ENCODE measurements at regions not wholly inside any gene's neighbourhood (a gene's known extent, or its start where the extent isn't known, plus 50 kb on each side); places are given as distances from the start of the nearest gene placed in this dataset.

DNA sequence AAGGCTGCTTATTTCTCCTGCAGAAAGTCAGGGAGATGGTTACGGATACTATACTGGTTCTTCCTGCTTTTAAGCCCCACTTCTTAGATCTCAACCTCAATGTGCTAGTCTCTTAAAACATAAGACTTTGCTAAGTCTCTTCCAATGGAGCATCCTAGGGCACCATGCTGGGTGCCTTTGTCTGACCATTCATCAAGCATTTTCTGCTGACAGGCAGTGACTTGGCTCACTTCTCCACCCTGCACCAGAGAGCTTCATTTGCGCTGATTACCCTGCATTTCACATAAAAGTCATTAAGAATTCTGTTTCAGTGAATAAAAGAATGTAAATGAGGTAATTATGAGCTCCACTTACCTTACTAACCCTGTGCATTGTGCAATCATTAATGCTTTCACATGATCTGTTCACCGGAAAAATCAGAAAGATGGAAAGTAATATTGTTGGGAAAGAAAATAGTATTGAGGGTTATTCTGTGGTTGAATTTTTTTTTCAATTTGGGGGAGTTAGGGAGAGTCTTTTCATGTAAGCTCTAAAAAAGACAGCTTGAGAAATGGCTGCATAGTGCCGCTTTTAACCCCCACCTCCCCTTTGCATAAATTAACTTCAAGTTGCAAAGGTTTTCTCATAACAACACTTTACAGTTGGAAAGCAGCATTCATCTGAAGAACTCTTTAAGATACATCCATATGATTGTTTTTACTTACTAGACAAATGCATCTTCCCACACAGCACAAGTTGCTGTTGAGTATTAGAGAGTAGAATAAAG lies 677.3 kb upstream of the KIRREL3 start:
- Histone ChIP-seq H3K4me2 (ENCODE audit: low read length) (no peak overlapping the region), H3K27ac (ENCODE audit: low read length) (no peak overlapping the region)

DNA sequence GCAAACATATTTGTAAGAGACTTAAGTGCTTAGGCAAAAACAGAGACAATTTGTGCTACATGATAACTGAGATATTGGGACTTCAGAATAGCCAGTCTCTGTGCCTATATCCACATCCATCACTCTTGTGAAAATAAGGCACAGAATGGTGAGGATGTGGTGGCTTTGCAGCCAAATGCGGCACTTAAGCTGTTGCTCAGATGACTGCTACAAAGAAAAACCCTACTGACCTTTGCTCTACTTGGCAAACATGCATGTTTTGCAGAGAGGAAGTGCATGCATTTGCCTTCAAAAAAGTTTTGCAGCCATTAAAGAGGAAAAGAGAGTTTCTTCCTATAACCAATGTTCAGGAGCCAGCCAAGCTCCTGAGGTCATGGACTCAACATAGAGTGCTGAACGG lies 675.0 kb upstream of the KIRREL3 start:
- TF ChIP-seq, protein P1, sequence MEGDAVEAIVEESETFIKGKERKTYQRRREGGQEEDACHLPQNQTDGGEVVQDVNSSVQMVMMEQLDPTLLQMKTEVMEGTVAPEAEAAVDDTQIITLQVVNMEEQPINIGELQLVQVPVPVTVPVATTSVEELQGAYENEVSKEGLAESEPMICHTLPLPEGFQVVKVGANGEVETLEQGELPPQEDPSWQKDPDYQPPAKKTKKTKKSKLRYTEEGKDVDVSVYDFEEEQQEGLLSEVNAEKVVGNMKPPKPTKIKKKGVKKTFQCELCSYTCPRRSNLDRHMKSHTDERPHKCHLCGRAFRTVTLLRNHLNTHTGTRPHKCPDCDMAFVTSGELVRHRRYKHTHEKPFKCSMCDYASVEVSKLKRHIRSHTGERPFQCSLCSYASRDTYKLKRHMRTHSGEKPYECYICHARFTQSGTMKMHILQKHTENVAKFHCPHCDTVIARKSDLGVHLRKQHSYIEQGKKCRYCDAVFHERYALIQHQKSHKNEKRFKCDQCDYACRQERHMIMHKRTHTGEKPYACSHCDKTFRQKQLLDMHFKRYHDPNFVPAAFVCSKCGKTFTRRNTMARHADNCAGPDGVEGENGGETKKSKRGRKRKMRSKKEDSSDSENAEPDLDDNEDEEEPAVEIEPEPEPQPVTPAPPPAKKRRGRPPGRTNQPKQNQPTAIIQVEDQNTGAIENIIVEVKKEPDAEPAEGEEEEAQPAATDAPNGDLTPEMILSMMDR (IDR thresholded peaks at IDR 0.05; ENCODE audit: poor library complexity, severe bottlenecking): no peak
- no peaks in the 10 kb centered on the region for H3F3A ChIP-seq (ENCODE audit: insufficient read depth, low read length, poor library complexity, severe bottlenecking)
- H3K9me2 ChIP-seq (ENCODE audit: insufficient read depth, low read length): no peaks in the 10 kb centered on the region
- no peaks in the 10 kb centered on the region for H3K27me3 ChIP-seq (ENCODE audit: insufficient read depth, low read depth, low read length)
- H3K4me3 ChIP-seq (ENCODE audit: low read length): no peak overlapping the region
- H3K79me2 ChIP-seq (replicated peaks; ENCODE audit: insufficient read depth, low read length): no peaks in the 10 kb centered on the region
- H3K36me3 ChIP-seq (ENCODE audit: insufficient read depth, low read length): no peaks in the 10 kb centered on the region
- no peaks in the 10 kb centered on the region for H3K9me3 ChIP-seq (ENCODE audit: low read length)
- no peak overlapping the region for H3K4me2 ChIP-seq (ENCODE audit: low read length)
- H3K27ac ChIP-seq (ENCODE audit: low read length): no peak overlapping the region
- no peaks in the 10 kb centered on the region for H4K20me1 ChIP-seq (ENCODE audit: insufficient read depth)
- H2AFZ ChIP-seq (ENCODE audit: low read depth, low read length): no peak overlapping the region
- H3K9ac ChIP-seq (ENCODE audit: low read length): no peak overlapping the region

More for the DNA sequence above, 677.3 kb upstream of the KIRREL3 start:
- Histone ChIP-seq H3K9me2 (ENCODE audit: insufficient read depth, low read length) (no peaks in the 10 kb centered on the region), H4K20me1 (ENCODE audit: insufficient read depth) (no peaks in the 10 kb centered on the region), H3K9ac (ENCODE audit: low read length) (no peak overlapping the region), H3K79me2 (replicated peaks; ENCODE audit: insufficient read depth, low read length) (no peaks in the 10 kb centered on the region), H3K4me3 (ENCODE audit: low read length) (peak overlapping the region; percentile 17), H3F3A (ENCODE audit: insufficient read depth, low read length, poor library complexity, severe bottlenecking) (no peaks in the 10 kb centered on the region), H3K36me3 (ENCODE audit: insufficient read depth, low read length) (no peaks in the 10 kb centered on the region), H3K9me3 (ENCODE audit: low read length) (no peaks in the 10 kb centered on the region), H3K27me3 (ENCODE audit: insufficient read depth, low read depth, low read length) (no peaks in the 10 kb centered on the region), H2AFZ (ENCODE audit: low read depth, low read length) (no peak overlapping the region)
- TF ChIP-seq, protein P2, sequence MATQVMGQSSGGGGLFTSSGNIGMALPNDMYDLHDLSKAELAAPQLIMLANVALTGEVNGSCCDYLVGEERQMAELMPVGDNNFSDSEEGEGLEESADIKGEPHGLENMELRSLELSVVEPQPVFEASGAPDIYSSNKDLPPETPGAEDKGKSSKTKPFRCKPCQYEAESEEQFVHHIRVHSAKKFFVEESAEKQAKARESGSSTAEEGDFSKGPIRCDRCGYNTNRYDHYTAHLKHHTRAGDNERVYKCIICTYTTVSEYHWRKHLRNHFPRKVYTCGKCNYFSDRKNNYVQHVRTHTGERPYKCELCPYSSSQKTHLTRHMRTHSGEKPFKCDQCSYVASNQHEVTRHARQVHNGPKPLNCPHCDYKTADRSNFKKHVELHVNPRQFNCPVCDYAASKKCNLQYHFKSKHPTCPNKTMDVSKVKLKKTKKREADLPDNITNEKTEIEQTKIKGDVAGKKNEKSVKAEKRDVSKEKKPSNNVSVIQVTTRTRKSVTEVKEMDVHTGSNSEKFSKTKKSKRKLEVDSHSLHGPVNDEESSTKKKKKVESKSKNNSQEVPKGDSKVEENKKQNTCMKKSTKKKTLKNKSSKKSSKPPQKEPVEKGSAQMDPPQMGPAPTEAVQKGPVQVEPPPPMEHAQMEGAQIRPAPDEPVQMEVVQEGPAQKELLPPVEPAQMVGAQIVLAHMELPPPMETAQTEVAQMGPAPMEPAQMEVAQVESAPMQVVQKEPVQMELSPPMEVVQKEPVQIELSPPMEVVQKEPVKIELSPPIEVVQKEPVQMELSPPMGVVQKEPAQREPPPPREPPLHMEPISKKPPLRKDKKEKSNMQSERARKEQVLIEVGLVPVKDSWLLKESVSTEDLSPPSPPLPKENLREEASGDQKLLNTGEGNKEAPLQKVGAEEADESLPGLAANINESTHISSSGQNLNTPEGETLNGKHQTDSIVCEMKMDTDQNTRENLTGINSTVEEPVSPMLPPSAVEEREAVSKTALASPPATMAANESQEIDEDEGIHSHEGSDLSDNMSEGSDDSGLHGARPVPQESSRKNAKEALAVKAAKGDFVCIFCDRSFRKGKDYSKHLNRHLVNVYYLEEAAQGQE (IDR thresholded peaks at IDR 0.05; ENCODE audit: borderline replicate concordance): no peak

DNA sequence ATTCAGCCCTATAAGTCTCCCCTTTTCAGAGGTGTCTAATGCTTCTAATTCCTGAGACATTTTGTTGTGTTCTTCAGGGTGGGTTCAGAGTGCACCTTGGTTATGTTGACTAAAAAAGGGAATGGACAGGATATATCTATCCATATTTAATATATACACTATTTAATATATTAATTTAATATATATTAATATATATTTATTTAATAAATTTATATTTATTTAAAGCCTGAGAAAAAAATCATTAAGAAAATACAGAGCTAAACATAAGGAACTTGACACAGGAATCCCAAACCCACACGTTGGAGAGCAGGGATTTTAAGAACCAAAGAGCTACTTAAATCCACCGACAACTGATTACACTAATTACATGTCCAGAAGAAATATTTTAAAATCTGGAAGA lies 674.2 kb upstream of the KIRREL3 start:
- Histone ChIP-seq H3K79me2 (replicated peaks; ENCODE audit: insufficient read depth, low read length) (no peaks in the 10 kb centered on the region), H2AFZ (ENCODE audit: low read depth, low read length) (no peak overlapping the region), H3K9me2 (ENCODE audit: insufficient read depth, low read length) (no peaks in the 10 kb centered on the region), H3K4me2 (ENCODE audit: low read length) (no peak overlapping the region), H3K36me3 (ENCODE audit: insufficient read depth, low read length) (no peaks in the 10 kb centered on the region), H3F3A (ENCODE audit: insufficient read depth, low read length, poor library complexity, severe bottlenecking) (no peaks in the 10 kb centered on the region), H3K9ac (ENCODE audit: low read length) (no peak overlapping the region), H3K4me3 (ENCODE audit: low read length) (no peak overlapping the region), H4K20me1 (ENCODE audit: insufficient read depth) (no peaks in the 10 kb centered on the region), H3K27ac (ENCODE audit: low read length) (no peak overlapping the region), H3K9me3 (ENCODE audit: low read length) (no peaks in the 10 kb centered on the region), H3K27me3 (ENCODE audit: insufficient read depth, low read depth, low read length) (no peaks in the 10 kb centered on the region)
- TF ChIP-seq, protein P2 (IDR thresholded peaks at IDR 0.05; ENCODE audit: borderline replicate concordance): no peak
- TF ChIP-seq MXI1 (conservative IDR thresholded peaks at IDR 0.05; ENCODE audit: poor library complexity, severe bottlenecking): no peak
- no peak for TF ChIP-seq SMC3 (conservative IDR thresholded peaks at IDR 0.05; ENCODE audit: poor library complexity)
- no peak for TF ChIP-seq EZH2 (IDR thresholded peaks at IDR 0.05; ENCODE audit: borderline replicate concordance, insufficient read depth, low read length, poor library complexity, severe bottlenecking)
